B cell (primary cell): ENCODE measurements at regions not wholly inside any gene's neighbourhood (a gene's known extent, or its start where the extent isn't known, plus 50 kb on each side); places are given as distances from the start of the nearest gene placed in this dataset.

Source experiments
- EZH2 ChIP-seq: IDR thresholded peaks from 2 replicates; pipeline ENCODE4 v1.6.1; 2012; ENCODE audit warnings: borderline replicate concordance, low read depth, mild to moderate bottlenecking, moderate library complexity, low read length; ENCODE audit not compliant: insufficient read depth, poor library complexity, severe bottlenecking
- TF ChIP-seq, protein P1 (sequence below): fragments of 200-600 bp; IDR thresholded peaks from one replicate; pipeline ENCODE4 v1.8.0; 2022; ENCODE audit warnings: antibody characterized with exemption, mild to moderate bottlenecking

DNA sequence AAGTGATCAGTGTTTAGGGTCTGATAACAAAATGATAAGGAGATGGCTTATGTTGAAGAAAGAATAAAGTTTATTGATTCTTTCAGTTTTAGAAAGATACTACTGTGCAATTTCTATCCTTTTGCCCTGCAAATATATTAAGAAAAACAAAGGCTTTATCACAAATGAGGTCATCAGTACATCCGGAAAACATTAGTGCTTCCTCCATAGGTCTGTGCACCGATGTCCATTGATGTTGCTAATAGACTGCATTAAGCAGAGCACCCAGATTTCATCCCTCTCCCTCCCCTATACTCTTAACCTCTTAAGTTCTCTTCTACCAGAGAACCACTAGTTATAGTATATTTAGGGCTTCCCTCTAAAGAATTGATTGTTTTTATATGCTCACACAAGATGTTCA lies 53.7 kb upstream of the HHIP start:
- TF ChIP-seq, protein P1, sequence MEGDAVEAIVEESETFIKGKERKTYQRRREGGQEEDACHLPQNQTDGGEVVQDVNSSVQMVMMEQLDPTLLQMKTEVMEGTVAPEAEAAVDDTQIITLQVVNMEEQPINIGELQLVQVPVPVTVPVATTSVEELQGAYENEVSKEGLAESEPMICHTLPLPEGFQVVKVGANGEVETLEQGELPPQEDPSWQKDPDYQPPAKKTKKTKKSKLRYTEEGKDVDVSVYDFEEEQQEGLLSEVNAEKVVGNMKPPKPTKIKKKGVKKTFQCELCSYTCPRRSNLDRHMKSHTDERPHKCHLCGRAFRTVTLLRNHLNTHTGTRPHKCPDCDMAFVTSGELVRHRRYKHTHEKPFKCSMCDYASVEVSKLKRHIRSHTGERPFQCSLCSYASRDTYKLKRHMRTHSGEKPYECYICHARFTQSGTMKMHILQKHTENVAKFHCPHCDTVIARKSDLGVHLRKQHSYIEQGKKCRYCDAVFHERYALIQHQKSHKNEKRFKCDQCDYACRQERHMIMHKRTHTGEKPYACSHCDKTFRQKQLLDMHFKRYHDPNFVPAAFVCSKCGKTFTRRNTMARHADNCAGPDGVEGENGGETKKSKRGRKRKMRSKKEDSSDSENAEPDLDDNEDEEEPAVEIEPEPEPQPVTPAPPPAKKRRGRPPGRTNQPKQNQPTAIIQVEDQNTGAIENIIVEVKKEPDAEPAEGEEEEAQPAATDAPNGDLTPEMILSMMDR, result no peak
- TF ChIP-seq EZH2, result no peak
